OCI-LY7 (cell line): ENCODE measurements at regions not wholly inside any gene's neighbourhood (a gene's known extent, or its start where the extent isn't known, plus 50 kb on each side); places are given as distances from the start of the nearest gene placed in this dataset.

Source experiments
- BruUV-seq: library from RNA; stranded (reverse); fragments of 400-500 nt; replicated peaks from 2 replicates; lab custom pipeline; 2021; lab: Mats Ljungman, UMichigan
- CTCF ChIA-PET: fragments of 300-600 bp; sonication (Branson Sonifier 250); formaldehyde crosslinking; loops from one replicate; lab custom pipeline; 2022; ENCODE audit warnings: antibody characterized with exemption; ENCODE audit not compliant: unreplicated experiment; lab: Charles Lee
- POLR2A ChIA-PET: fragments of 300-600 bp; sonication (Branson Sonifier 250); formaldehyde crosslinking; loops from one replicate; lab custom pipeline; 2022; ENCODE audit warnings: antibody characterized with exemption; lab: Charles Lee
- DNase-seq: peaks from one replicate; pipeline ENCODE4 v3.0.0-alpha.2; 2015; ENCODE audit warnings: low spot score
- H2AFZ ChIP-seq: fragments of 200-600 bp; sonication (generic), shearing (Covaris generic); 2 replicates; pipeline ENCODE4 v1.6.1; 2014; ENCODE audit warnings: mild to moderate bottlenecking, antibody characterized with exemption, low read length, moderate library complexity
- H3K27ac ChIP-seq: fragments of 200-600 bp; sonication (generic); 2 replicates; pipeline ENCODE4 v1.5.1; 2014; ENCODE audit warnings: mixed run types, low read depth, mild to moderate bottlenecking, moderate library complexity, low read length, inconsistent platforms; ENCODE audit not compliant: poor library complexity, severe bottlenecking
- H3K36me3 ChIP-seq: fragments of 200-600 bp; sonication (generic); 2 replicates; pipeline ENCODE4 v1.6.1; 2014; ENCODE audit warnings: mild to moderate bottlenecking, antibody characterized with exemption, low read length, moderate library complexity, mixed read lengths; ENCODE audit not compliant: insufficient read depth
- H3K4me1 ChIP-seq: fragments of 200-600 bp; sonication (generic); 2 replicates; pipeline ENCODE4 v1.5.1; 2014; ENCODE audit warnings: mild to moderate bottlenecking, low read length; ENCODE audit not compliant: insufficient read depth, poor library complexity, severe bottlenecking
- H3K4me2 ChIP-seq: fragments of 200-600 bp; sonication (generic); 2 replicates; pipeline ENCODE4 v1.6.1; 2014; ENCODE audit warnings: mild to moderate bottlenecking, low read length
- H3K4me3 ChIP-seq: fragments of 200-600 bp; sonication (generic); 2 replicates; pipeline ENCODE4 v1.5.1; 2014; ENCODE audit warnings: mild to moderate bottlenecking, low read depth, low read length; ENCODE audit not compliant: poor library complexity, severe bottlenecking
- H3K79me2 ChIP-seq: fragments of 200-600 bp; sonication (generic); 2 replicates; pipeline ENCODE4 v1.6.1; 2016; ENCODE audit warnings: low read depth, mild to moderate bottlenecking, low read length, moderate library complexity, mixed read lengths; ENCODE audit not compliant: insufficient read depth
- H3K9me2 ChIP-seq: fragments of 200-600 bp; sonication (generic); 2 replicates; pipeline ENCODE4 v1.6.1; 2016; ENCODE audit warnings: mild to moderate bottlenecking, low read length, mixed read lengths; ENCODE audit not compliant: insufficient read depth
- H3K9me3 ChIP-seq: fragments of 200-600 bp; sonication (generic); 2 replicates; pipeline ENCODE4 v1.6.1; 2014; ENCODE audit warnings: mild to moderate bottlenecking, mixed run types, low read length, mixed read lengths
- H4K20me1 ChIP-seq: fragments of 200-600 bp; sonication (generic); 2 replicates; pipeline ENCODE4 v1.6.1; 2014; ENCODE audit warnings: mild to moderate bottlenecking, antibody characterized with exemption, low read length, moderate library complexity, mixed read lengths; ENCODE audit not compliant: insufficient read depth
- CTCF ChIP-seq: fragments of 200-600 bp; sonication (generic); conservative IDR thresholded peaks from 2 replicates; pipeline ENCODE4 v1.5.1; 2014; ENCODE audit warnings: mild to moderate bottlenecking, antibody characterized with exemption, low read length, moderate library complexity, mixed read lengths
- EZH2phosphoT487 ChIP-seq: fragments of 200-600 bp; sonication (generic); IDR thresholded peaks from 2 replicates; pipeline ENCODE4 v1.6.1; 2018; ENCODE audit warnings: low read depth, borderline replicate concordance, mild to moderate bottlenecking, mixed run types, antibody characterized with exemption, low read length, moderate library complexity, mixed read lengths
- intact Hi-C: fragments of 100-400 bp; cut with micrococcal nuclease; formaldehyde crosslinking; loops from one replicate; pipeline ENCODE4 v1.10.0; 2022; ENCODE audit not compliant: unreplicated experiment

- POLR2A ChIA-PET = interaction anchor here (1.3 to 1.6 kb wide), 2 partner anchors 8 to 13 kb away, joined by 4 to 6 read pairs; no protein-coding TSS in a partner anchor
- H3K4me1 ChIP-seq = no peaks in the 10 kb centered on the region
- no peaks in the 10 kb centered on the region for H3K79me2 ChIP-seq
- H3K9me2 ChIP-seq = no peaks in the 10 kb centered on the region
- TF ChIP-seq CTCF (no peak), EZH2phosphoT487 (no peak)
- DNase-seq = no peak
- H3K4me3 ChIP-seq = no peak overlapping the region
- no TSS peak for BruUV-seq
- no peak overlapping the region for H3K27ac ChIP-seq
- no peaks in the 10 kb centered on the region for H4K20me1 ChIP-seq
- H3K4me2 ChIP-seq = no peak overlapping the region
- H2AFZ ChIP-seq = no peak overlapping the region
- CTCF ChIA-PET = no interaction called here
- no peaks in the 10 kb centered on the region for H3K9me3 ChIP-seq
- no peaks in the 10 kb centered on the region for H3K36me3 ChIP-seq
- intact Hi-C loops = no loop called here
These were observed 231.0 kb upstream of the GYPA start for GRCh38 chr4:144371485-144371884.

DNA sequence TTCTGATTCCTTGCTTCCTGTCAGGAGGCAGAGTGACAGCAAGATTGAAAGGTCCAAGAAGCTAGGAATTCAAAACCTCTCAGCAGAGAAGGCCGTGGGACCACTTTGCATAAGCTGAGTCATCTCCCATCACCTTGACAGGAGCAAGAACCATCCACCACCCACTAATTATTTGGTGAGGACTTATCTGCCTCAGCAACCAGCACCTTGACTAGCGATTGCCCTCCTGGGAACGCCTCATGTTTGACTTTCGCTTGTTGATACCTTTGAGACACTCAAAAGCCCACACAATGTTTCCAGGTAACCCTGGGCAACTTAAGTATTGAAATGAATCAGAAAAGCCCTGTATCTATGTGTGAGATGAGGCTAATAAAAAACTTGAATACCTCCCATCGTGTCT lies 233.5 kb upstream of the GYPA start:
- no TSS peak for BruUV-seq
- no peak for DNase-seq
- no peak for TF ChIP-seq EZH2phosphoT487
- no peak for TF ChIP-seq CTCF
- H3K4me2 ChIP-seq = no peak overlapping the region
- H3K9me3 ChIP-seq = no peaks in the 10 kb centered on the region
- H3K4me3 ChIP-seq = no peak overlapping the region
- H3K27ac ChIP-seq = no peak overlapping the region
- no peaks in the 10 kb centered on the region for H4K20me1 ChIP-seq
- no peaks in the 10 kb centered on the region for H3K9me2 ChIP-seq
- POLR2A ChIA-PET = interaction anchor here (0.7 kb wide), 1 partner anchor 1186 kb away, joined by 3 read pairs; no protein-coding TSS in a partner anchor
- H3K4me1 ChIP-seq = no peaks in the 10 kb centered on the region
- intact Hi-C loops = no loop called here
- no peaks in the 10 kb centered on the region for H3K79me2 ChIP-seq
- H3K36me3 ChIP-seq = no peaks in the 10 kb centered on the region
- no peak overlapping the region for H2AFZ ChIP-seq
- CTCF ChIA-PET = no interaction called here

- Histone ChIP-seq H3K4me3 (no peak overlapping the region), H4K20me1 (no peaks in the 10 kb centered on the region), H3K9me3 (no peaks in the 10 kb centered on the region), H3K9me2 (no peaks in the 10 kb centered on the region), H2AFZ (no peak overlapping the region), H3K36me3 (no peaks in the 10 kb centered on the region), H3K4me2 (no peak overlapping the region), H3K4me1 (no peaks in the 10 kb centered on the region), H3K27ac (no peak overlapping the region), H3K79me2 (no peaks in the 10 kb centered on the region)
- intact Hi-C loops = no loop called here
- no TSS peak for BruUV-seq
- TF ChIP-seq CTCF (no peak), EZH2phosphoT487 (no peak)
- CTCF ChIA-PET = no interaction called here
- POLR2A ChIA-PET = no interaction called here
- DNase-seq = no peak
These were observed 236.3 kb upstream of the GYPA start for GRCh38 chr4:144376866-144377265.
